Choroid plexus epithelial cell (primary cell): ENCODE measurements at regions not wholly inside any gene's neighbourhood (a gene's known extent, or its start where the extent isn't known, plus 50 kb on each side); places are given as distances from the start of the nearest gene placed in this dataset.
A peak's percentile ranks its signal among the peaks of the same experiment; 100 is the strongest.

ENCODE experiments used
- DNase-seq: peaks from one replicate; pipeline ENCODE4 v3.0.0-alpha.2; 2010; ENCODE audit warnings: low read depth
- H3K4me3 ChIP-seq: 2 replicates; pipeline ENCODE4 v1.5.1; 2011; ENCODE audit warnings: low read depth, mild to moderate bottlenecking, control low read depth, low read length, moderate library complexity
- TF ChIP-seq, protein P1 (sequence below): conservative IDR thresholded peaks from 2 replicates; pipeline ENCODE4 v1.5.1; 2011; ENCODE audit warnings: low read depth, mild to moderate bottlenecking, control low read depth, inconsistent platforms, low read length, moderate library complexity

DNA sequence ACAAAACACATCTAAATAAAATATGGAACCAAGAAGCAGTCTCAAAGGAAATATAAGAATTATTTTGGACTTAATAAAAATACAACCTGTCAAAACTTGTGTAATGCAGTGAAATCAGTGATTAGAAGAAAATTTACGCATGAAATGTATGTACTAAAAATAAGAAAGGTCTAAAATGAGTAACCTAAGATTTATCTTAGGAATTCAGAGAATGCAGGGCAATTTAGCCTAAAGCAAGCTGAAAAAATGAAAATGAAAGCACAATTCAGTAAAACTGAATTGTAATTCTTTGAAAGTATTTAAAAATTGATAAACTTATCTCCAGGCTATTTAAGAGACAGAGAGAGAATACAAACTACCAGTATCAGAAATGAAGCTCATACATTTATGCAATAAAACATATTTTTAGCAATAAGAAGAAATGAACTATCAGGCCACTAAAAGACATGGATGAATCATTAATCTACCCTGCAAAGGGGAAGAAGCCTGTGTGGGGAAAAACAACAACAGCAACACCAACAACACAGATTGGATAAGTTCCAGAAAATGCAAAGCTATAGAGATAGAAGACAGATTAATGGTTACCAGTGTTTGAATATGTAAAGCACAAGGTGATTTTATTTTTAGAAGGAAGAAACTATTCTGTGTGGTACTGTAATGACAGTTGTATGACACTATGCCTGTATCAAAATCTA lies 442.0 kb upstream of the ADGRL3 start:
- TF ChIP-seq, protein P1, sequence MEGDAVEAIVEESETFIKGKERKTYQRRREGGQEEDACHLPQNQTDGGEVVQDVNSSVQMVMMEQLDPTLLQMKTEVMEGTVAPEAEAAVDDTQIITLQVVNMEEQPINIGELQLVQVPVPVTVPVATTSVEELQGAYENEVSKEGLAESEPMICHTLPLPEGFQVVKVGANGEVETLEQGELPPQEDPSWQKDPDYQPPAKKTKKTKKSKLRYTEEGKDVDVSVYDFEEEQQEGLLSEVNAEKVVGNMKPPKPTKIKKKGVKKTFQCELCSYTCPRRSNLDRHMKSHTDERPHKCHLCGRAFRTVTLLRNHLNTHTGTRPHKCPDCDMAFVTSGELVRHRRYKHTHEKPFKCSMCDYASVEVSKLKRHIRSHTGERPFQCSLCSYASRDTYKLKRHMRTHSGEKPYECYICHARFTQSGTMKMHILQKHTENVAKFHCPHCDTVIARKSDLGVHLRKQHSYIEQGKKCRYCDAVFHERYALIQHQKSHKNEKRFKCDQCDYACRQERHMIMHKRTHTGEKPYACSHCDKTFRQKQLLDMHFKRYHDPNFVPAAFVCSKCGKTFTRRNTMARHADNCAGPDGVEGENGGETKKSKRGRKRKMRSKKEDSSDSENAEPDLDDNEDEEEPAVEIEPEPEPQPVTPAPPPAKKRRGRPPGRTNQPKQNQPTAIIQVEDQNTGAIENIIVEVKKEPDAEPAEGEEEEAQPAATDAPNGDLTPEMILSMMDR: no peak
- no peak overlapping the region for H3K4me3 ChIP-seq
- peak; percentile 57 for DNase-seq

DNA sequence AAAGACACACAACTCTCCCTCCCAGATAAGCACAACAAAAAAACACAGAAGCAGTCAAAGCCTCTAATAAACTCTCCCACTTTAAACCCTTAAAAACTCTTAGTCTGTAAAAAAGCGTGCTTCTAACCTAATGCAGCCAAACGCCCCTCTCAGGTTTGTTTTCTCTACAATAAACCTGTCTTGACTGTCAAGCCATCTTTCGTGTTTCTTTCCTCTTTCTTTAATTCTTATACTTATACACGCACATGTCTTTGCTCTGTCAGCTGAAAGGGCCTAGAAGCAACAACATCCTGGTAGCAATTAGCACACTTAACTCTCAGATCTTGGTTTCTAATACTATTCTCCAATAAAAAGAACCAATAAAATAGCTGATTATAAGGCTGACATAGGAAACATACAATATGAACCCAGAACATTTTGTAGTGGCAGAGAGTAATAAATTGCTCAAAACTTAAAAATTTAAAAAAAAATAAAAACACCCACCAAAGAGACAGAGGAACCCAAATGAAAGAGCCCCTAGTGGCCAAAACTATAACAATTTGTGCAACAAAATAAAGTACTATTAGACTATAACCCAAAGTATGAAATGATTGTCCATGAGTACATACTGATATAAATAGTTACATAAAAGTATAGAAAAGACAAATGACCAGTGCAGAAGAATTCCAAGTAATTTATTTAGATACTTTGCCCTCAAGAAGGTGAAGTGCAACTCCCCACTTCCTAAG lies 440.4 kb upstream of the ADGRL3 start:
- no peak overlapping the region for H3K4me3 ChIP-seq
- DNase-seq: no peak

DNA sequence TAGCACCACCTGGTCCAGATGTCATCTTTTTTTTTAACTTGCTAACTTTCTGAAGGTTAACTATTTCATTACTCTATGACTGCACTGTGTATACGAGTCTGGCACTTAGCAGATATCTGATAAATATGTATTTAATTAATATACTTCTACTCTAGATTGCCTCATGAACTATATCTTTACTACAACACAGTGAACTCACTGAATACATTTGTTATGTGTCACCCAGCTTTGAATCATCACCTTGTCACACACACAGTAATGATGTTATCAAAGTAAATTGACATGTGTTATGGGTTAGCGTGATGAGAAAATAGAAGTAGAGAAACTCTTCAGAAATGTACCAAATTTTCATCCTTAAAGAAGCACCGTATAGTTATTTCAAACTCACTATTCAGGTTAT lies 419.3 kb upstream of the ADGRL3 start:
- DNase-seq: no peak
- TF ChIP-seq, protein P1: no peak

More for the DNA sequence above, 440.4 kb upstream of the ADGRL3 start:
- TF ChIP-seq, protein P1: no peak

DNA sequence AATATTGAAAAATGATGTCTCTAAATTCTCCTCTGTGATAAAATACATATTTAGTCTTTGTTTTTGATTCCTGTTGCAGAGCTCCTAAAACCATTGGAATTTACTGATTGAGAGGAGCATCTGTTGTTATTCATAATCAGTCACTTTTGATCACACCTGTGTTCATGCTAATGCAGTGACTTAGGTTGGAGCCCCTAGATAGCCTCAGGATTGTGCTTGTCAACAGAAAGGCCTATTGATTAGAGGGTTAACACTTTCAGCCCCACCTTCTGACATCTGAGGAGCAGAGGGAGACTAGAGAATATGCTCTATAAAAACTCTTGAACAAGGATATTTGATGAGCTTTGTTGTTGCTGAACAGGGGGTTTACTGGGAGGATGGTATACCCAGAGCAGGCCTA lies 409.5 kb upstream of the ADGRL3 start:
- no peak overlapping the region for H3K4me3 ChIP-seq
- no peak for DNase-seq
- TF ChIP-seq, protein P1: no peak

More for the DNA sequence above, 419.3 kb upstream of the ADGRL3 start:
- H3K4me3 ChIP-seq: no peak overlapping the region

- no peak overlapping the region for H3K4me3 ChIP-seq
- TF ChIP-seq, protein P1: no peak
- DNase-seq: no peak
These were observed 405.8 kb upstream of the ADGRL3 start for GRCh38 chr4:60794372-60794771.

DNA sequence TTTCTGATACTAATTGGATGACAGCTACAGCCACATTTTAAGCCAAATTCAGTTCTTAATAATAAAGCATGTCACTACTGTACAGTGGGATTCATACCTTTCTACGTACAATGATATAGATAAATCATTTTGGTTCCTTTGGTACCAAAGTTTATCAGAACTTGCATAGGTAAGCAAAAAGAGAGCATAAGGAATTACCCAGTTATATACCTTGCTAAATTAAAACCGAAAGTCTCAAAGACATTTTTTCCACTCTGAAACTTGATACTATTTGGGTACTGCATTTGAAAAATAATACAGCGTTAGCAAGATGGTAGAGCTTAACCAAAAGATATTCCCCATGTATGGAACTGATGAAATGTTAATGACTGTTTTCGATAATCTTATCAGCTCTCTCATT lies 400.9 kb upstream of the ADGRL3 start:
- no peak for DNase-seq
- TF ChIP-seq, protein P1: no peak
- no peak overlapping the region for H3K4me3 ChIP-seq
